Tongue (tissue), 1 donor: ENCODE measurements at regions not wholly inside any gene's neighbourhood (a gene's known extent, or its start where the extent isn't known, plus 50 kb on each side); places are given as distances from the start of the nearest gene placed in this dataset.
"Not testable (repeated sequence)": the region's sequence is repeated elsewhere in the genome, so short reads cannot be mapped to it uniquely, and the experiment has no call there.

Experiments
- DNase-seq: peaks from one replicate; pipeline ENCODE4 v3.0.0-alpha.2; 2015

DNA sequence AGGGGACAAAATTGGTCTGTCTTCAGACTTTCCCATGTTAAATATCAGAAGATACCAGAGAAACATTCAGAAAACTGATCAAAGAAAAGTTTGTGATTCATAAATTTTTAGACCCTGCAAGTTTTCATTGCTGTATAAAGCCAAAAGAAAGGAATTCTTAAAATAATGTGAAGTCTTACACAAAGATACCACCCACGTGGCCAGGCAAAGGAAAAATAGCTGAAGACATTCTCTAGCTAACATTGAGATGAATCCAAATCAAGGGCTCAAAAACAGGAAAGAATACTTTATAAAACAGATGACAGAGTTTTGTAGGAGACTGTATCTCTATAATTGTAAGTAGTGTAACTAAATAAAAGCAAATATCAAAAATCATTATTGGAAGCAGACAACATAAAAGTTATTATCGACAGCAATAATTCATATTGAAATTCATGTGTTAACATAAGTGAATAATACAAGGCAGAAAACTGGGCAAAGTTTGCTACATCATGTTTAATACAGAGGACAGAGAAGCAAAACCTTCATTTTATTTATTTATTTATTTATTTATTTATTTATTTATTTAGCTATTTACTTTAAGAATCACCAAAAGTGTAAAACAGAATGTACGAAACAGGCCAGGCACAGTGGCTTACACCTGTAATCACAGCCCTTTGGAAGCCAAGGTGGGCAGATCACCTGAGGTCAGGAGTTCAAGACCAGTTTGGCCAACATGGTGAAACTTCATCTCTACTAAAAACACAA, 204.6 kb upstream of the SLIT2 start:
- DNase-seq, result no peak

DNA sequence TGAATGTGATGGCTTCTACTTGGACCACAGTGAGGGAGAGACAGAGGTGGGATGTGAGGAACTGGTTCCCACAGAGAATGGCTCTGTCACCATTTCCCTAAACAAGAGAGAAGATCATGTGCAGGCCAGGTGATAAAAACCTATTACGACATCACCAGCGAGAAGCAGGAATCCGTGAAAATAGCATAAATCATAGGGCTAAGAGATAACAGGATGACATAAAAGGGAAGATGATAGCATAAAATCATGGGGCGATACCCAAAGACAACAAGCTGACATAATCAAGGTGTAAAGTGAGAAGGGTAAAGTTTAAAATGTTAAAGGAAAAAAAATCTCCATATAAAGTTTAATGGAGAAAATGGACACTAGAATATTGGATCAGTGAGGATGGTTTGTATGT, 205.5 kb upstream of the SLIT2 start:
- DNase-seq, result no peak

DNA sequence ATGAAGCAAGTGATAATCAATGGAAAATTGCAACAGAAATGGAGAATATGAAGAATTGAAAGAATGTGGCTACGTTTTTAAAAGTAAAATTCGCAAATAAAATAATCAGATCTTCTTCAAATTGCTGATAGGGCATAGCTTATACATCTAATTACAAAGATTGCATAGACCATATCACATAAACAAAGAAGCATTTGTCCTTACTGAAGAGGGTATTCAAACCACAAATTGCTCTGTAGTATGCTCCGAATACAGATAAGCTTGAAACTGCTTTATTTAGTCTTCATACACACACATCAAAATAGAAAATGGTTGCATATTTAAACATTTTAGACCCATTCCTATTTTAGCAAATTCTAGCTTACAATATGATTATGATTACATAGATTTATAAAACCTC, 206.7 kb upstream of the SLIT2 start:
- DNase-seq, result no peak

DNA sequence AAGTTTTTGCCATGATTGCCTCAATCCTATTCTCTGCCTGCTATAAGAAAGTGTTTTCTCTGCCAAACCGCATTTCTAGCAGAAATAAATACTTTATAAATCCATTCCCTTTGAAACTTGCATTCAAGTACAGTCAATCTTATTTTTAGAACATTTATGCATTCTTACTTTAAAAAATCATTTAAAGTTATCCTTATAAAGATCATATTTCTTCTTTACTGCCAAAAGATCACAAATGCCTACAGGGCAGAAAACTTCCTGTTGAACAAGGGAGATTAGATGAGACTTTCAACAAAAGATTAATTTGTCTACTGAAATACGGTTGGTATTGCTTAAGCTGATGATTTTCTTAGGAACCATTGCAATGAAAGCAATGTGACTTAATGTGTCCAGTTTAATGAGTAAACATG, 207.2 kb upstream of the SLIT2 start:
- peak; percentile 42 for DNase-seq

DNA sequence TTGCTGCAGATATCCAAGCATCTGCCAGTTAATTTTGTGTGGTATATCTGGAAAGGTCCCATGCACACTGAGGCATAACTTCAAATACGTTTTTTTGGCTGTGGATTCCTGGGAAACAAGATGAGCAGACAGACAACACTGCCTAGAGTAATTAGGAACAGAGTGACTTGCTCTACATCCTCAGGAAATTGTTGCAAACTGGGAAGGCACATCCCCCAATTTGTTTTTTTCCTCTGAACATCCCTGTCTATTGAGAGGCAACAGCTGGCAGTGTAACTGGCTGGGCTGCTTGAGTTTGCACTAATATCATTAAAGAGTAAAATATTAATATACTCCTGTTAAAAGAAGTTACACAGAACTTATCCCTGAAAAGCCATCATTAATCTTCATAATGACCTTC, 207.7 kb upstream of the SLIT2 start:
- no peak for DNase-seq

DNA sequence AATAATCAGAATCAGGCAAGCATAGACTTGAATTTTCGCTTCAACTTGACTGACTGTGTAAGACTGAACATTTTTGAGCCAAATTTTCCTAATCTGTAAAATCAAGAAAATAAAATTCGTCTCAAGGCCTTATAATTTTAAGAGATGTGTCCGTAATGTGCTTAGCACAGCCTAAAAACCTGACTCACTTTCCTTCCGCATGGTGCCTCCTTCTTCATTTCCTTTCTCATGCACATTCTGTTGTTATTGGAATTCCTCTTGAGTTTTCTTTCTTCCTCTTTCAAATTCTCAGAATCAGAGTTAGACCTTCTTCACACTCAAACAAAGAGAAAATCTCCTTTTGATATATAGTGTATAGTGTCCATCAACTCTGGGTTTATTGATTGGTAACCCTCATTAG, 208.9 kb upstream of the SLIT2 start:
- no peak for DNase-seq

DNA sequence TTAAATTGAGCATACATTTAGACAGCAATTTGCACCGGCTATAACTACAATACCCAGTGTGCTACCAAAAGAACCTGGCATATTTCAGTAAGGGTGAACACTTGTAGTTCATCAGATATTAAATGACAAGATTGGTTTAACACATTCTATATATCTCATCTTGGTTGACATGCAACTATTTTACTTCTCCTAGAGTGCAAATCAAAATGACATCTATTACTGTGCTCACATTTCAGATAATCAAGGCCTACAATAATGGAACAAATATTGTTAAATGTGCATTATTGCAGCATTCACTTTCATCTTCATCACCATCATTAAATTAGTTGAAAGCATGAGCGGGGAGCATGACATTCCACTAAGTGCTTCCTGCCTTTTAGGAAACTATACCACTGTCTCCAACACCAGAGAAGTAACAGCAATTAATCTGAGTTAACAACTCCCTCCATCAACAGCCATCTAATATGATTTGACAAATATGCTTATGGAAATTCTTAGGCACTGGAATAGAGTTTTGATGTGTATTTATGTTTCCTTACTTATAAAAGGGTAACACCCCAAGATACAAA, 209.8 kb upstream of the SLIT2 start:
- no peak for DNase-seq

DNA sequence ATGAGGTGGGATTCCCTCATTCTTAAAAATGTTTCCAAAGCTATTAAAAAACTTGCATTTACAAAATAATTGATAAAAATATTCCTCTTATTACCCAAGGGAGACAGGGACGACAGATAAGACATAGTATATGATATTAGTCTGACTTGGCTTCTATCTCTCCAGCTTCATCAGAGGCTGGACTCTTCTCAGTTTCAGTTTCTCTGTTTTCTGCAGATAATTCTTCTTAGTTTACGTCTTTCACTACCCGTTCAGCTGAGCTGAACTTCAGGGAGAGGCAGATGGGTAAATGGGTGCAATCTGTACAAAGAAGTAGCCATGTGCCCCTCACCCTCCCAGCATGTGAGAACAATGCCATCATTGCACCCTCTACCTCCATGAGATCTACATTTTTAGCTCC, 214.0 kb upstream of the SLIT2 start:
- DNase-seq, result no peak

DNA sequence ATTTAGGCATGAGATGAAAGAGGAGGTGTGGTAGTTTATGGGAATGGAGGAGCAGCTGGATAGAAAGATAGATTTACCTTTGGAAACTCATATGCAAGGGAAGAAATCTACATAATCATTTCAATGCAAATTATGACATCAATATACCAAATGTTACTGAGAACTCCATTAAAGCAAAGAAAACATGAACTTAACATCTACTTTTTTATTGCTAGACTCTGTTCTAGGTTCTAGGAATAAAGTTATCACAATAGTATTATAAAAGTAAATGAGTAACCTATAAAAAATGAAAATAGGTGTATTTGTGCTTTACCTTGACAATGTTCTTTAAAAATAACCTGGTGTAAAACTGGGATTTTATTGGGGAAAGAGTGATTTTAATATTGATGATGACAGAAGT, 221.6 kb upstream of the SLIT2 start:
- DNase-seq, result no peak

DNA sequence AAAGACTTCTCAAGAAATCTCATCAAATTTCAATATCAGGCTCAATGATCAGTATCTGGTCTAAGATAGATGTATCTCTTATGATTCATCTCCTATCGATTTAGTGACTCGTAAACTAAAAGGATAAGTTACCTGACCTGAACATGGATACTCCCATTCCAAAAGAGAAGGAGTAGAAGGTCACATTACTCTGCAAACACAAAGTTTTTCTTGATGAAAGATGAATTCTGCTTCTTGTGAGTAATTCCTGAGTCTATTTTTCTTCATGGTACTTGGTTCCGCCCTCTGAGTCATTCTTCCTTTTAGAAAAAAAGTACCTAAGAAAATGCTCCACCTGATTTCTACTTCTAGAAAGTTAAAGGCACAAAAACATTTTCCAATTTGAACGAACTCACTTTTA, 223.1 kb upstream of the SLIT2 start:
- DNase-seq, result no peak

DNA sequence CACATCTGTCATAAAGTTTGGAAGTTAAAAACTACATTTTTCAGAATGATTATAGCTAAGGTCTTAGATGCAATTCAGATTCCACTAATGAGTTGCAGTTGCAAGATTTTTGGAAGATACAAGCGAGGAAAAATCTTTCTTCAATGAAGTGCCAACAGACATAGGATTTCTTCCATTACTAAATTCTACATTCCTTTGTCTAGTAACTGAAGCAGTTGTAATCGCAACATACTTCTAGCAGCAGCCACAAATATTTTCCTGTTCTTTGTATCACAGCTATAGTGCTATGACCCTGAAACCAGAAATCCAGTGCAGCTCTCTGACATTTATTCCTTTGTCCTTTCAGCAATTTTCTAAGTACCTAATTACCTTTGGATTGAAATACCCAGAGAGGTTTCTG, 225.2 kb upstream of the SLIT2 start:
- peak; percentile 20 for DNase-seq

DNA sequence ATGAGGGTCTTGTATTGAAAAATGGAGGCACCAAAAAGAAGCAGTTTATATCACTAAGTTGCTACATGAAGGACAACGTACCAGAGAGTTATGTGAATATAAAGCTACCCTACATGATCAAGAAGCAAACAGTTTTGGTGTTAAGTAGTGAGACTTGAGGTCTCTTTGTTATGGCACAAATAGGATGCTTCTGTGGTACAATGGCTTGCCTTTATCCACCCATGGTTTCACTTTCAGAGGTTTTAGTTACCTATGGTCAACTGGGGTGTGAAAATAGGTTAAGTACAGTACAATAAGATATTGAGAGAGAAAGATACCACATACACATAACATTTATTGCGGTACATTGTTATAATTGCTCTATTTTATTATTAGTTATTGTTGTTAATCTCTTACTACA, 229.2 kb upstream of the SLIT2 start:
- DNase-seq, result no peak

DNA sequence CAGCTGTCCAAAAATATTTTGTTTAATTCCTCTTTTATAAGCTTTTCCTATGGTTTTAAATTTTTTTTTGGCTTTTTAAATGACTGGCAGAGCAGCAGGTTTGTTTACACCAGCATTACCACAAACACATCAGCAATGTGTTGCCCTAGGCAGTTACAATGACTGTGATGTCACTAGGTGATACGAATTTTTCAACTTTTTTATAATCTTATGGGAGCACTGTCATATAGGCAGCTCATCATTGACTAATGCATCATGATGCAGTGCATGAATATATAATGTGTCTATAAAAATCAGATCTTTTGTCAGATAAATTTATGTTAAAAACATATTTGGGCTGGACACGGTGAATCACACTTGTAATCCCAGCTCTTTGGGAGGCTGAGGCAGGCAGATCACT, 231.6 kb upstream of the SLIT2 start:
- no peak for DNase-seq

DNA sequence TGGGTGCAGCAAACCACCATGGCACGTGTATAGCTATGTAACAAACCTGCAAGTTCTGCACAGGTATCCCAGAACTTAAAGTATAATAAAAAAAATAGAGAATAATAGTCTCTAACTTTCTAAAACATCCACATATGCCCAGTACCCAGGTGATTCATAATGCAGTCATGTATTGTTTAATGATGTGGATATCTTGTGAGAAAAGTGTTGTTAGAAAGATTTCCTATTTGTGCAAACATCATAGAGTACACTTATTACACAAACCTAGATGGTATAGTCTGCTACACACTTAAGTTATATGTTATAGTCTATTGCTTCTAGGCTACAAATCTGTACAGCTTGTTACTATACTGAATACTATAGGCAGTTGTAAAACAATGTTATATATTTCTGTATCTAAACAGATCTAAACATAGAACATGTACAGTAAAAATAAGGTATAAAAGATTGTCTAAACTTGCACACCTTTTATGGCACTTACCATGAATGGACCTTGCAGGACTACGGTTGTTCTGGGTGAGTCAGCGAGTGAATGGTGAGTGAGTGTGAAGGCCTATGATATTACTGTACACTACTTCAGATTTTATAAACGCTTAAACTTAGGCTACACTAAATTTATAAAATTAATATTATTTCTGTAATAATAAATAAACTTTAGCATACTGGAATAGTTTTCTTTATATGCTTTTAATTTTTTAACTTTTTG, 232.2 kb upstream of the SLIT2 start:
- DNase-seq, result no peak

DNA sequence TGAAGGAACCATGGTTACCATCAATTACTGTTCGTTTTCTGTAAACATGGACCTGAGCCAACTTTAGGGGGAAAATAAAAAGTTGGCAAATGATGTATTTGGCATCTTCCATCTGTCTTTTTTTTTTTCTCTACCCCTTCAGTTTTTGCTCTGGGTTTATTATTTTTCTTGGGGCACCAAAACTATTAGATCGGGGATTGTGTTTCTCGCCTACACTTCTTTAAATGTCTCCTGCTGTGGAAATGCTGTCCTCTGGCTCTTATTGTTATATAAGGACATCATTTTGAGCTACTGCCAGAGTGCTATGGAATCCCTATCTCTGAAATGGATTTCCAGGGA, 234.0 kb upstream of the SLIT2 start:
- peak; percentile 45 for DNase-seq

DNA sequence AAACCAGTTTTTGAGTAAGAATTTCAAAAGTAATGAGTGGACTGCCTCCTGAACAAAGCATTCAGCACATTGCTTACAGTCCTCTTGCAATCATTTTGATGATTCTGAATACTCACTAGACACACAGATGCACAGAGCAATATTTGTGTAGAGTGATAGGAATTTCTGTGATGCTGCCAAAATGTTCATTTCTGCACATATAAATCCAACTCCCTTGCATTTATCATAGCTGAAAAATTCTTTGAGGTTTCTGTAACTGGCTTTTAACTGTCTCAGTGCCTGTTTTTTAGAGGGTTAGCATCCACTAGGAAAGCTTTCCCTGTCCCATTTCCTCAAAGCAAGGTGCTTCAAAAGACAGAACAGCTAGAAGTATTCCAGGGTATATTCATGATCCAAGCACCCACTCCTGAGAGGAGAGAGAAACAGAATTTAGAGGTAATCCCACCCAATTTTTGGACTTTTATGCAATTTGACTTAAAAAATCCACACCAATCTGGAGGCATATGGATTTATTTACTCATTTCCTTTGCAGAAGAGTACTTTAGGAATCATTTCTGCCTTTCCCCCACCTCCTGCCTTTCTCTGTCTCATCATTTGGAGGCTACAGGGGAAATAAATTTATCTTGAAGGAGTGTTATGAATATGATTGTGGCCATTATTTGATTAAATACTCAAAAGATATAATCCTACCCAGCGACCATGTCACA, 234.5 kb upstream of the SLIT2 start:
- DNase-seq, result peak; percentile 74

DNA sequence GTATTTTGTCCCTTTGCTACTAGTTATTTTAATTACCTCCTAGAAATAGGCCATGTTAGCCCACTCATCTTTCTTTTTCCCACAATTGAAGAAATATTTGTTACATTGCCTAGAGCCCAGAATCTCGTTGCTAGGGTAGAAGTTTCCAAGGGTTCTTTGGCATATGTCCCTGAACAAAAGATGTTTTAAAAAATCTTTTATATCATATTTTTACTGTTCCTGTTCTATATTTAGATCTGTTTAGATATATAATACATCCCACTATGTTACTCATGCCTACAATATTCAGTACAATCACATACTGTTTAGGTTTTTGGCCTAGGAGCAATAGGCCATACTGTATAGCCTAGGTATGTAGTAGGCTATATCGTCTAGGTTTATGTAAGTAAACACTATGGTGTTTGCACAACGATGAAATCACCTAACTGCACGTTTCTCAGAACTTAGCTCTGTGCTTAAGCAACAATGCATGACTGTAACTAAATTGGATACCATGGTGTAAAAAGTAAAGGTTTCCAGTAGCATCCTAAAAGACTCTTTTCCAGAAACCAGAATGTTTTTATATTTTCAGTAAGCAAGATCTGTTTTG, 236.0 kb upstream of the SLIT2 start:
- DNase-seq, result peak; percentile 27

DNA sequence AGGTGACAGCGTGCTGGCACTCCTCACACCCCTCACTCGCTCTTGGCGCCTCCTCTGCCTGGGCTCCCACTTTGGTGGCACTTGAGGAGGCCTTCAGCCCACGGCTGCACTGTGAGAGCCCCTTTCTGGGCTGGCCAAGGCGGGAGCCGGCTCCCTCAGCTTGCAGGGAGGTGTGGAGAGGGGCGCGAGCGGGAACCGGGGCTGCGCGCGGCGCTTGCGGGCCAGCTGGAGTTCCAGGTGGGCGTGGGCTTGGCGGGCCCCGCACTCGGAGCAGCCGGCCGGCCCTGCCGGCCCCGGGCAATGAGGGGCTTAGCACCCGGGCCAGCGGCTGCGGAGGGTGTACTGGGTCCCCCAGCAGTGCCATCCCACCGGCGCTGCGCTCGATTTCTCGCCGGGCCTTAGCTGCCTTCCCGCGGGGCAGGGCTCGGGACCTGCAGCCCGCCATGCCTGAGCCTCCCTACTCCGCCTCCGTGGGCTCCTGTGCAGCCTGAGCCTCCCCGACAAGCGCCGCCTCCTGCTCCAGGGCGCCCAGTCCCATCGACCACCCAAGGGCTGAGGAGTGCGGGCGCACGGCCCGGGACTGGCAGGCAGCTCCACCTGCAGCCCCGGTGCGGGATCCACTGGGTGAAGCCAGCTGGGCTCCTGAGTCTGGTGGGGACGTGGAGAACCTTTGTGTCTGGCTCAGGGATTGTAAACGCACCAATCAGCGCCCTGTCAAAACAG, 247.7 kb upstream of the SLIT2 start:
- not testable (repeated sequence) for DNase-seq

DNA sequence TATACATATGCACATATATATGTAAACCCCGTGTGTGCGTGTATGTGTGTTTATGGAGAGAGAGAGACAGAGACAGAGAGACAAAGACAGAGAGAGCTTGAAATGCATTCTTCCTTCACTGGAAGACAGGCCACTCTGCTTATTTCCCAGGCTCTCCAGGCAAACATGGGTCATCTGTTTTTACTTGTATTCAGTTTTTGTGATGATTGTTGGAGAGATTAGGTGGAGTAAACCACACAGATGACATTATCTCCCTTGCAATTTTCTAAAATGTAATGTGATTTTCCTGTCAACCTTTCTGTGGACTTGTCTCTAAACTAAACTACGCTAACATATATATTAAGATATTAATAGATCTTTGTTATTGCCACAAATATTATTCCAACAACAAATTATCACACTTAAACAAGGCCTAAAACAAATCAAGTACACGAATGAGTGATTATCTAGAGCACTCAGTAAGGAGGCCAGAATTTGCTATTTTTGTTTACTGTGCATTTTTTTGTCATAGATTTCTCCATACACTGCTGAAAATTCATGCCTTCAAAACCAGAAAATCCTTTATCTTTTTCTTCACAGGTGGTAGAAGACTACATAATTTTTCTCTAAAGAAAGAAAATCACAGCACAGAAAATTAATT, 251.8 kb upstream of the SLIT2 start:
- no peak for DNase-seq

DNA sequence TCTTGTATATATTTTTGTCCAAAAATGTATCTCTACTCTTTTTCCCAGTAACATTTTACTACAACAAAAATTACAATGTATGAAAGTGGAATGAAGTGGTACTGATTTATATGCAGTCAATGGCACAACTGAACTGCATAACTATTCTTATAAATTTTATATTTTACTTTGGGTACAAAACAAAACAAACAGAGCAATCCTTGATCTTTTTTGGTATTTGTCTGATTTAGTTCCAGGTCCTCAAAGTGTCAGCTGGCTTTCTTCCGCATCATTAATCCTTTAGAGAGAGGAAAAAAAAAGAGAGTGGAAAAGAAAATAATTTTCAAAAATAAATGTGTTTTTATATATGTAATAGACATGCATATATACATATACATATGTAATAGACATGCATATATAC, 252.4 kb upstream of the SLIT2 start:
- no peak for DNase-seq

DNA sequence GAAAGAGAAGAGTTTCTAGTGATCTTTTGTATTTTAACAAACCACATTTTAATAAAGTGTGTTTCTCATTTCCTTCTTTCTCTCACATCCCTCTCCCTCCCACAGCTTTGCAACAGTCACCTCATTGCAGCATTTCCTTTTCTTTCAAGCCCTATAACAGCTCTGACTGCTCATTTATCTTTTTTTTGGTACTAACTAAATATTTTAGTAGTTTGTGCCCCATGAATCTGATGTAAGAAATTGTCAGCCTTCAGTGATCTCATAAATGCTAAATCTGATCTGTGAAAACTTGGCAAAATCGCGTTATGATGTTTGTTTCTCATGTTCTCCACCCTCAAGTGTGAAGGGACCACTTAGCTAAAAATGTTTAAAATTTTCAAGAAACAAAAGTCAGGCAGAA, 258.5 kb upstream of the SLIT2 start:
- no peak for DNase-seq
